OCI-M2 (cell line): ENCODE measurements at regions not wholly inside any gene's neighbourhood (a gene's known extent, or its start where the extent isn't known, plus 50 kb on each side); places are given as distances from the start of the nearest gene placed in this dataset.
"Not testable (repeated sequence)": the region's sequence is repeated elsewhere in the genome, so short reads cannot be mapped to it uniquely, and the experiment has no call there.

Source experiments
- DNase-seq: peaks from one replicate; lab custom pipeline; 2025; ENCODE audit not compliant: unreplicated experiment; lab: John Stamatoyannopoulos, UW

- no peak for DNase-seq
Measured at GRCh38 chr7:69187824-69188333, 410.4 kb upstream of the AUTS2 start.

- DNase-seq: no peak
Measured at GRCh38 chr7:69189406-69189805, 408.9 kb upstream of the AUTS2 start.

- no peak for DNase-seq
Measured at GRCh38 chr7:69190025-69190424, 408.2 kb upstream of the AUTS2 start.

- DNase-seq: no peak
Measured at GRCh38 chr7:69190763-69191162, 407.5 kb upstream of the AUTS2 start.

GRCh38 chr7:69192134-69192533 lies 406.1 kb upstream of the AUTS2 start:
- DNase-seq: no peak

- DNase-seq: no peak
Measured at GRCh38 chr7:69193061-69193460, 405.2 kb upstream of the AUTS2 start.

- no peak for DNase-seq
Measured at GRCh38 chr7:69196593-69196992, 401.7 kb upstream of the AUTS2 start.

- DNase-seq: no peak
Measured at GRCh38 chr7:69198250-69198649, 400.0 kb upstream of the AUTS2 start.

- no peak for DNase-seq
Measured at GRCh38 chr7:69199041-69199440, 399.2 kb upstream of the AUTS2 start.

GRCh38 chr7:69199661-69200060 lies 398.6 kb upstream of the AUTS2 start:
- DNase-seq: no peak

- DNase-seq: no peak
Measured at GRCh38 chr7:69203871-69204270, 394.4 kb upstream of the AUTS2 start.

- no peak for DNase-seq
Measured at GRCh38 chr7:69204943-69205342, 393.3 kb upstream of the AUTS2 start.

GRCh38 chr7:69205581-69205980 lies 392.7 kb upstream of the AUTS2 start:
- DNase-seq: no peak

GRCh38 chr7:69208276-69208675 lies 390.0 kb upstream of the AUTS2 start:
- DNase-seq: no peak

GRCh38 chr7:69208848-69209247 lies 389.4 kb upstream of the AUTS2 start:
- no peak for DNase-seq

- no peak for DNase-seq
Measured at GRCh38 chr7:69211336-69211735, 386.9 kb upstream of the AUTS2 start.

- no peak for DNase-seq
Measured at GRCh38 chr7:69211739-69212138, 386.5 kb upstream of the AUTS2 start.

GRCh38 chr7:69213878-69214277 lies 384.4 kb upstream of the AUTS2 start:
- no peak for DNase-seq

GRCh38 chr7:69215516-69215915 lies 382.8 kb upstream of the AUTS2 start:
- DNase-seq: not testable (repeated sequence)

GRCh38 chr7:69217516-69218350 lies 380.5 kb upstream of the AUTS2 start:
- DNase-seq: no peak

GRCh38 chr7:69218576-69218975 lies 379.7 kb upstream of the AUTS2 start:
- DNase-seq: no peak

GRCh38 chr7:69219381-69219780 lies 378.9 kb upstream of the AUTS2 start:
- no peak for DNase-seq
